HL-60 (cell line): ENCODE measurements at regions not wholly inside any gene's neighbourhood (a gene's known extent, or its start where the extent isn't known, plus 50 kb on each side); places are given as distances from the start of the nearest gene placed in this dataset.

Experiments
- DNase-seq, 2 experiments: peaks; one replicate each; pipeline ENCODE4 v3.0.0-alpha.2; 2010 to 2020; ENCODE audit warnings: low read depth in 1 of 2, low spot score in 1 of 2
- H3K27ac ChIP-seq: fragments of 250-450 bp; sonication (Bioruptor Pico); replicated peaks from 2 replicates; pipeline ENCODE4 v1.5.1; 2020; ENCODE audit warnings: mild to moderate bottlenecking, moderate library complexity
- H3K27me3 ChIP-seq: fragments of 250-450 bp; sonication (Bioruptor Pico); 2 replicates; pipeline ENCODE4 v1.5.1; 2021; ENCODE audit warnings: mild to moderate bottlenecking, moderate library complexity; ENCODE audit not compliant: insufficient read depth, poor library complexity, severe bottlenecking
- H3K4me3 ChIP-seq: replicated peaks from 2 replicates; pipeline ENCODE4 v1.5.1; 2011; ENCODE audit warnings: mild to moderate bottlenecking, control low read depth, low read length; ENCODE audit not compliant: insufficient read depth
- CTCF ChIP-seq: IDR thresholded peaks from one replicate; pipeline ENCODE4 v1.5.1; 2011; ENCODE audit warnings: low read length, control low read depth, inconsistent platforms; ENCODE audit not compliant: insufficient read depth
- GABPA ChIP-seq: IDR thresholded peaks from 2 replicates; pipeline ENCODE4 v1.6.1; 2012; ENCODE audit warnings: low read depth
- POLR2AphosphoS5 ChIP-seq: IDR thresholded peaks from 2 replicates; pipeline ENCODE4 v1.6.1; 2012; ENCODE audit warnings: low read depth
- REST ChIP-seq: IDR thresholded peaks from 2 replicates; pipeline ENCODE4 v1.6.1; 2012; ENCODE audit warnings: low read depth; ENCODE audit not compliant: insufficient replicate concordance
- SPI1 ChIP-seq: IDR thresholded peaks from 2 replicates; pipeline ENCODE4 v1.6.1; 2012; ENCODE audit warnings: low read depth, mild to moderate bottlenecking, borderline replicate concordance

GRCh38 chr6:85251300-85251699 lies 198.6 kb upstream of the NT5E start:
- TF ChIP-seq REST: no peak
- TF ChIP-seq POLR2AphosphoS5: no peak
- TF ChIP-seq GABPA: no peak
- no peak for TF ChIP-seq SPI1
- TF ChIP-seq CTCF: no peak
- no peak for DNase-seq

GRCh38 chr6:85250586-85251220 lies 199.2 kb upstream of the NT5E start:
- DNase-seq: no peak
- no peak for TF ChIP-seq REST
- TF ChIP-seq CTCF: no peak
- TF ChIP-seq SPI1: no peak
- TF ChIP-seq GABPA: no peak
- TF ChIP-seq POLR2AphosphoS5: no peak
- Histone ChIP-seq H3K27me3 (peaks cover 2% of the 10 kb centered on the region), H3K27ac (no peak overlapping the region), H3K4me3 (no peak overlapping the region)

More at GRCh38 chr6:85251300-85251699, 198.6 kb upstream of the NT5E start:
- H3K27ac ChIP-seq: no peak overlapping the region
- H3K4me3 ChIP-seq: no peak overlapping the region
- peaks cover 2% of the 10 kb centered on the region for H3K27me3 ChIP-seq

- no peak overlapping the region for H3K27ac ChIP-seq
- H3K27me3 ChIP-seq: no peaks in the 10 kb centered on the region
- DNase-seq: no peak
- no peak for TF ChIP-seq POLR2AphosphoS5
- no peak for TF ChIP-seq GABPA
- no peak overlapping the region for H3K4me3 ChIP-seq
Measured at GRCh38 chr6:85245004-85245403, 204.9 kb upstream of the NT5E start.

- no peak overlapping the region for H3K4me3 ChIP-seq
- H3K27ac ChIP-seq: no peak overlapping the region
- no peak for DNase-seq
- no peaks in the 10 kb centered on the region for H3K27me3 ChIP-seq
- TF ChIP-seq REST (no peak), CTCF (no peak), SPI1 (no peak), GABPA (no peak), POLR2AphosphoS5 (no peak)
Measured at GRCh38 chr6:85241498-85242052, 208.3 kb upstream of the NT5E start.
